Left renal cortex interstitium (tissue), 4 donors: ENCODE measurements at regions not wholly inside any gene's neighbourhood (a gene's known extent, or its start where the extent isn't known, plus 50 kb on each side); places are given as distances from the start of the nearest gene placed in this dataset.

Source experiments
- DNase-seq, 4 donors: peaks; one replicate each; pipeline ENCODE4 v3.0.0-alpha.2; 2013; ENCODE audit warnings: low read depth in 4 of 4, low spot score in 2 of 4, missing footprints in 1 of 4

DNA sequence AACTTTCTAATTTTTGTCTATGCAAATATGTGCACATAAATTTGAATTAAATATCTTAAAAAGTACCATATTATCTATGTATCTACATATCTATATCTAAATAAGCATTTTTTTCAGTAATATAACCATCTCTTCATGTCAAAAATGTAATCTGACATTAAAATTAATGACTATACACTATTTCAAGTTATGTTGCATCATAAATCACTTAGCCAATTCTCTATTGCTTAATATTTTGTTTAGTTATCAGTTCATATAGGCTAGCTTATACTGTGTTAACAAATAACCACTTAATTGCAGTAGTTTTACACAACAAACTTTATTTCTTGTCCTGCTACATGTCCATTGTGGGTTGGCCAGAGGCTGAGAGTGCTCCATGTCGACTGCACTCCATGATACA is 360.8 kb downstream of the EPM2A start:
- DNase-seq = no peak

DNA sequence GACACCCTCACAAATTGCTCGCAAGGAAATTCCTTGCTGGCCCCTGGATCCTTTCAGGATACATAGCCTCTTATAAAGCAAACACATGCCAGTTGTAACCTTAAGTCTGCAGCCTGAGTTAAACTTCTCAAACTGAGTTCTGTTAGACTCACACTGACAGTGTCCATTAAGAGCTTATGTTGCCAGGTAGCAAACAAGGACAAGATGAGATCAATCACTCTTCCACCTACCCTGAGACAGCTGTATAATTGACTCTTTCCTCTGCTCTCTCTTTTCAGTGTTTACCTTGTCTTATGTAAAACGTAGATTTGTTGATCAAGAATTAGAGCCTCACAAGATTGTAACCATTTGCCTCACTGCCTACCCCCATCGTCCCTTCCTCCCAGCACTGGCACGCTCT is 359.8 kb downstream of the EPM2A start:
- no peak for DNase-seq

GRCh38 chr6:145380186-145380585 is 355.1 kb downstream of the EPM2A start:
- DNase-seq = no peak

- no peak for DNase-seq
Measured at GRCh38 chr6:145381941-145382340, 353.4 kb downstream of the EPM2A start.

DNA sequence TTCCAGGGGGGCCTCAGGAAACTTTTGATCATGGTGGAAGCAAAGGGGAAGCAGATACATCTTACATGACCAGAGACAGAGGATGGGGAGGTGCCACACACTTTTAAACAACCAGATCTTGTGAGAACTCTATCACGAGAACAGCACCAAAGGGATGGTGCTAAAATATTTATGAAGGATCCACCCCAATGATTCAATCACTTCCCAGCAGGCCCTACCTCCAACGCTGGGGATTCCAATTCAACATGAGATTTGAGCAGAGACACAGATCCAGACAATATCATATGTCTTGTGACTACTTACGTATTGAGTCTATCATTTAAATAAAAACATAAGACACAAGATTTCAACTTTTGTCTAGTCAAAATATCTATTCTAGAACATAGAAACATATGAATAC is 351.9 kb downstream of the EPM2A start:
- DNase-seq = no peak

- no peak for DNase-seq
Measured at GRCh38 chr6:145384503-145384902, 350.8 kb downstream of the EPM2A start.

- no peak for DNase-seq
Measured at GRCh38 chr6:145396499-145396898, 338.8 kb downstream of the EPM2A start.

DNA sequence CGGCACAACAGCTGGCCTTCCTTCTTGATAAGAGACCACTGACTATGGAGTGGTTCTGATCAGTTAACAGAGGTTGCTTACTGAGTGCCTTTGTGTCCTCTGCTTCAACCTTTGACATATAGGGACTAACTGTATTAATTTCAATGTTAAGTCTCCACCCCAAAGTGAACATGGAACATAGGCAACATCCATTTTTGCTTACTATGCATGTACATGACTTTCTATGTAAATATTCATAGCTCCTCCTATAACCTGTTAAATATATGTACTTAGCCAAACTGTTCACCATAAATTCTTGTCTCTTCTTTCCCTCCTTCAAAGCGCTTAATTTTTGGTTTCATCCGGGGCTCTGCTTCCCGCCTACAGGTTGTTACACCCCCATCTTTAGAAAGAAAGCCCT is 334.8 kb downstream of the EPM2A start:
- DNase-seq = no peak

DNA sequence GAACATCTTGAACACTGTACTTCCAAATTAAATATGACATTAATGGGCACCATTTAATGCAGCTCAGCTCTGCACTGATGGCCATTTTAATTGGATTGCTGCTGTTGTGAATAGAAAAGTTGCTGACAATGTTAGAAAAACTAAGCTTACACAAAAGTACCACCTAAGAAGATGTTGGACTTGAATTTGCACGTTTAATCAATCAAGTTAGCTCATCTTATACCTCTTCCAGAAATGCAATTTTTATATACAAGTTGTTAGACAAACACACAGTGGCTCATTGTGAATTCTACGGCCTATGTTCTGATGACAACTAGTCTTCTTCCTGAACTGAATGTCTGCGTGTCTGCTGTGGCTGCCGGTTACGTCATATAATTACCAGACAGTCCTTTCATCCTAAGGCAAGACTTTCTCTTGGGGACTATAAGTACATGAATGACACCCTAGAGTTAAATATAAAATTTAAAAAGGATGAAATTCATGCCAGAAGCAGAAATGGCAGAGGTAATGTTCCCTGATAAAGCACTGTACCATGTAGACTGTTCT is 330.2 kb downstream of the EPM2A start:
- no peak for DNase-seq

GRCh38 chr6:145406783-145407182 is 328.5 kb downstream of the EPM2A start:
- no peak for DNase-seq

GRCh38 chr6:145415616-145416015 is 319.7 kb downstream of the EPM2A start:
- no peak for DNase-seq

DNA sequence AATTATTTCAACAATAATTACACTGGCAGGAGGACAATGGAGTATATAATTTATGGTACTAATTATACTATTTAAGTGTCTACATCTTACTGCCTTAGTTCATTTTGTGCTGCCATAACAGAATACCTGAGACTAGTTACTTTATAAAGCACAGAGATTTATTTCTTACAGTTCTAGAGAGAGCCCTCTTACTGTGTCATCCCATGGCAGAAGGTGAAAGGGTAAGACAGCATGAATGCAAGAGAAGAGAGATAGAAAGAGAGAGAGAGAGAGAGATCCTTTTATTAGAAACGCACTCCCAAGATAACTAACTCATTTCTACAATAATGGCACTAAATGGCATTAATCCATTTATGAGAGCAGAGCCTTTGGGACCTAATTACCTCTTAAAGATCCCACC is 314.7 kb downstream of the EPM2A start:
- DNase-seq = no peak

DNA sequence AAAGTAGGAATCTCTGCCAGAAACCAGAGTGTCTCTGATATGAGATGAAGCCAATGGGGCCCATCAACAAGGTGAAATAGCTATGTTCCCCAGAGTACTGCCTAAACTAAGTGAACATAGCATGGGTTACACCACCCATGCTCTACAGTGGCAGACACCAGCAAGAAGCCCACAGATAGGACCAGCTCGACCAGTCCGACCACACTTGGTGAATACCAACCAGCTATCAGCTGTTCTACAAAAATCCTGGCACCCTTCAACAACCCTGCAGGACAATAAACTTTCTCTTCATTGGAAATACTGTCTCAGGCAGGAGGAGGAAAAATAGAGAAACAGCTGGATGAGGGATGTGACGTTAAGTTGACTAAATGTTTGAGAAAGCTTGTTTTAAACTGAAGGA is 311.4 kb downstream of the EPM2A start:
- DNase-seq = no peak

DNA sequence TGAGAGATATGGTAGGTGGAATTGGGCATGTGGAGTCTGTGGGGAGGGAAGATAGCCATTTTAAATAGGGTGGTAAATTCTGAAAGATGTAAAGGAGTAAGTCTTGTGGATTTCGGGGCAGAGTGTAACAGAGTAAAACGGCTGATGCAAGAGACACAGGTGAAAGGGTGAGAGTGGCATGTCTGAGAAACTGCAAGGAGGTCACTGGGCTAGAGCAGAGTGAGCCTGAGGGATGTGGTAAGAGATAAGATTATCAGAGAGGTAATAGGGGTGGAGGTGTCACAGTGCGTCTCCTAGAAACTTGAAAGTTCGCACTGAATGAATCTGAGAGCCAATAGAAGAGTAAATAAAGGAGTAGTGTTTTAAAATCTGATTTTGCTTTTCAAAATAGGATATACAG is 308.1 kb downstream of the EPM2A start:
- DNase-seq = no peak

GRCh38 chr6:145428706-145429105 is 306.6 kb downstream of the EPM2A start:
- DNase-seq = no peak

- DNase-seq = no peak
Measured at GRCh38 chr6:145442110-145442509, 293.2 kb downstream of the EPM2A start.

DNA sequence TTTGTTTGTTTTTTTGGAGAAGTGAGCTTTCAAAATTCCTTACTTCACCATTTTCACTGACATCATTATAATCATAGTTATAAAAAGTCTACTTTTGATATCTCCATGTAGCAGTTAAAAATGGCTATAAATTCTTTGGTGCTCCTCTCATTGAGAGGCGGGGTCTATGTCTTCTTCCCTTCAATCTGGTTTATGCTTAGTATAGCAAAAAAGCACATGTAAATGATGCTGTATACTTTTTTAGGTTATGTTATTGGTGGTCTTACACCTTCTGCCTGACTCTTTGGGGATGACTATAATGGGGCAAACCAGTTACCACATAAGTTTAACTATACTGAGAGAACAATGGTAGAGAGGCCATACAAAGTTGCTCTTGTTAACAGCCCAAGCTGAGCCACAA is 289.6 kb downstream of the EPM2A start:
- DNase-seq = no peak

DNA sequence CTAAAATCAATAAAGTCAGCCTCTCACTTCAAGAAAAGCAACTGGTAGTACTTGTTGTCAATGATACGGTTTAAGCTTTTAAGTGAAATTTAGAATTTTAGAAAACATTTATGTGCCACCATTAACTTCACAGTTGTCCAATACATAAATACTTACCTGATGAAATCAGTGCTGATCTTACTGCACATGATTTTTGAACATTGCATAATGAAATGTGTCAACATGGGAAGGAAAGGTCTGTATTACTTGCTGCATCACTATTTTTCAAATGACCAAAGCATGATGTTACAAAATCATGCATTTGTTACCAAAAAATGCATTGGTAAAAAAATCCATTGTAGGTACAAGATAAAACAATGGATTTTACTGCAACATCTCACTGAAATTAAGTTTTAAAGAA is 284.3 kb downstream of the EPM2A start:
- DNase-seq = no peak

GRCh38 chr6:145453376-145453775 is 281.9 kb downstream of the EPM2A start:
- DNase-seq = no peak

DNA sequence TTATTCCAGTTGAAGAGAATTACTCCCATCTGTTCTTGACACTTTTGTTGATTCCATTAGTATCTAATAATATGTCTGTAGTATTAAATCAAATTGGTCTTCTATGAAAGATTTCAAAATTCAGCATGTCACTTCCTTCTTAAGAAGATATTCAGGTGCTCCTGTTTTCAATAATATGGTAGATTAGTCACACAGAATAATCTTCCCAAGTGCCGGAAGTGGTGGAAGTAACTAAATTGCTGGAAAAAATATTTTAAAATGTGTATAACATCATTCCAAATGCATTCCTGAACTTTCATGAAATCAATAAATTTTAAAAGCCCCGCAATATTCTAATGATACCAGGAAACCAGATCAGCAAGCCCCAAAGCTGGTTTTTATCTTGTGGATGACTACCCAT is 281.3 kb downstream of the EPM2A start:
- no peak for DNase-seq

DNA sequence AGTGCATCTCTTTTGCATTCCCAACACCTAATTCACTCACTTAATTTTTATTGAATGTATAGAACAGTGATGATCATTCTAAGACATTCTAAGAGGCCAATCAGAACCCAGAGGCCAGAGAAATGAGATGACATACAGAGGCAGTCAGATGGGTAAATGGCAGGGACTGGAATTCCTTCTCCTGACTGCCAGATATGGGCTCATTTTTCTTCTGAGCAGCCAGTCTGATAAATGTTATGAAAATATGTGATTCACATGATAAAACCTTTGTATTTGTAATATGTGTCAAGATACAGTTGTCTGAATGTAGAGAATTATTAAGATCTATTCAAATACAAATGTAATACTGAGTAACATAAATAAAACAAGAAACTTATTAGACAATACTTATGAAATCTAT is 277.8 kb downstream of the EPM2A start:
- no peak for DNase-seq

GRCh38 chr6:145468534-145468933 is 266.8 kb downstream of the EPM2A start:
- no peak for DNase-seq

DNA sequence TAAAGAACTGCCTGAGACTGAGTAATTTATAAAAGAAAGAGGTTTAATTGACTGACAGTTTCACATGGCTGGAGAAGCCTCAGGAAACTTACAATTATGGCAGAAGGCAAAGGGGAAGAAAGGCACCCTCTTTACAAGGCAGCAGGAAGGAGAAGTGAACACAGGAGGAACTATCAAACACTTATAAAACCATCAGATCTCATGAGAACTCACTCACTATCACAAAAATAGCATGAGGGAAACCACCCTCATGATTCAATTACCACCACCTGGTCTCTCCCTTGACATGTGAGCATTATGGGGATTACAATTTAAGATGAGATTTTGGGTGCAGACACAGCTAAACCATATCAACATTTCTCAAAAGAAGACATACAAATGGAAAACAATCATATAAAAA is 266.3 kb downstream of the EPM2A start:
- DNase-seq = no peak
